CD14-positive monocyte (primary cell): ENCODE measurements at regions not wholly inside any gene's neighbourhood (a gene's known extent, or its start where the extent isn't known, plus 50 kb on each side); places are given as distances from the start of the nearest gene placed in this dataset.

Experiments used
- DNase-seq, 3 donors: peaks; one replicate each; pipeline ENCODE4 v3.0.0-alpha.2; 2011 to 2022
- H2AFZ ChIP-seq: 2 replicates; pipeline ENCODE4 v1.6.0; 2012; ENCODE audit warnings: mild to moderate bottlenecking, low read depth, low read length, inconsistent platforms; ENCODE audit not compliant: insufficient read depth, poor library complexity, severe bottlenecking
- H3K27ac ChIP-seq, 2 donors: 1 replicate in 1 of 2; 2 replicates in 1 of 2; pipeline ENCODE4 v1.5.1; 2012 to 2013; ENCODE audit warnings: low read length in 2 of 2, control low read depth in 1 of 2, inconsistent platforms in 1 of 2, low read depth in 1 of 2, mild to moderate bottlenecking in 1 of 2
- H3K27me3 ChIP-seq, 2 donors: one replicate each; pipeline versions ENCODE4 v1.6.0 to v1.6.1; 2011 to 2013; ENCODE audit warnings: low read length in 2 of 2; ENCODE audit not compliant: control insufficient read depth in 2 of 2, insufficient read depth in 2 of 2
- H3K36me3 ChIP-seq, 2 donors: replicated peaks in 1 of 2; 1 replicate in 1 of 2; 2 replicates in 1 of 2; pipeline versions ENCODE4 v1.5.1 to v1.6.1; 2012 to 2013; ENCODE audit warnings: low read length in 2 of 2, control low read depth in 1 of 2, inconsistent platforms in 1 of 2, mild to moderate bottlenecking in 1 of 2; ENCODE audit not compliant: insufficient read depth in 2 of 2, control insufficient read depth in 1 of 2
- H3K4me1 ChIP-seq, 2 donors: 1 replicate in 1 of 2; 2 replicates in 1 of 2; pipeline versions ENCODE4 v1.5.1 to v1.6.1; 2012 to 2013; ENCODE audit warnings: low read length in 2 of 2, control low read depth in 1 of 2, inconsistent platforms in 1 of 2, mild to moderate bottlenecking in 1 of 2, moderate library complexity in 1 of 2; ENCODE audit not compliant: insufficient read depth in 2 of 2, control insufficient read depth in 1 of 2
- H3K4me2 ChIP-seq: replicated peaks from 2 replicates; pipeline ENCODE3; 2012; ENCODE audit warnings: low read length, moderate library complexity, mild to moderate bottlenecking; ENCODE audit not compliant: poor library complexity, severe bottlenecking; ENCODE audit errors: extremely low read depth
- H3K4me3 ChIP-seq, 3 experiments: fragments of 200-600 bp in 1 of 3; sonication (generic) in 1 of 3; replicated peaks in 1 of 3; 1 replicate in 2 of 3; 2 replicates in 1 of 3; pipeline ENCODE4 v1.5.1; 2011 to 2013; ENCODE audit warnings: low read length in 3 of 3, mild to moderate bottlenecking in 3 of 3, control low read depth in 2 of 3, low read depth in 2 of 3, inconsistent platforms in 1 of 3, moderate library complexity in 1 of 3
- H3K79me2 ChIP-seq: 2 replicates; pipeline ENCODE4 v1.6.0; 2012; ENCODE audit warnings: mild to moderate bottlenecking, control low read depth, inconsistent platforms, low read length, moderate library complexity; ENCODE audit not compliant: insufficient read depth
- H3K9ac ChIP-seq: 2 replicates; pipeline ENCODE4 v1.6.0; 2017; ENCODE audit warnings: low read length, mild to moderate bottlenecking; ENCODE audit not compliant: insufficient read depth, poor library complexity, severe bottlenecking
- H3K9me3 ChIP-seq, 2 donors: replicated peaks in 1 of 2; 1 replicate in 1 of 2; 2 replicates in 1 of 2; pipeline versions ENCODE4 v1.5.1 to v1.6.1; 2012 to 2013; ENCODE audit warnings: low read length in 2 of 2, control low read depth in 1 of 2; ENCODE audit not compliant: control insufficient read depth in 1 of 2, insufficient read depth in 1 of 2
- H4K20me1 ChIP-seq: 2 replicates; pipeline ENCODE4 v1.6.0; 2012; ENCODE audit warnings: mild to moderate bottlenecking, low read length, control low read depth, moderate library complexity; ENCODE audit not compliant: insufficient read depth
- H3K27ac Mint-ChIP-seq, 7 donors: one replicate each; pipeline ENCODE4 v1.8.0; 2020; ENCODE audit warnings: mild to moderate bottlenecking in 7 of 7, mixed read lengths in 7 of 7, moderate library complexity in 6 of 7, inconsistent platforms in 2 of 7
- H3K27me3 Mint-ChIP-seq, 3 donors: one replicate each; pipeline ENCODE4 v1.8.0; 2021 to 2022; ENCODE audit warnings: low read depth in 3 of 3, mild to moderate bottlenecking in 3 of 3, mixed read lengths in 3 of 3, moderate library complexity in 3 of 3, inconsistent platforms in 1 of 3
- H3K36me3 Mint-ChIP-seq, 2 donors: one replicate each; pipeline ENCODE4 v1.8.0; 2020; ENCODE audit warnings: mixed read lengths in 2 of 2, inconsistent platforms in 1 of 2, mild to moderate bottlenecking in 1 of 2
- H3K4me1 Mint-ChIP-seq: one replicate; pipeline ENCODE4 v1.8.0; 2020; ENCODE audit warnings: mild to moderate bottlenecking, mixed read lengths
- H3K4me3 Mint-ChIP-seq, 2 donors: one replicate each; pipeline ENCODE4 v1.8.0; 2020; ENCODE audit warnings: mild to moderate bottlenecking in 2 of 2, mixed read lengths in 2 of 2, moderate library complexity in 1 of 2
- H3K9me3 Mint-ChIP-seq, 7 donors: one replicate each; pipeline ENCODE4 v1.8.0; 2020 to 2022; ENCODE audit warnings: mixed read lengths in 7 of 7, mild to moderate bottlenecking in 6 of 7, moderate library complexity in 6 of 7, inconsistent platforms in 2 of 7
- WGBS: methylation state at CpG from one replicate; pipeline ENCODE4 v1.1.5; 2013; ENCODE audit warnings: missing lambda C conversion rate; ENCODE audit not compliant: insufficient coverage; 5-methylcytosine and 5-hydroxymethylcytosine counted together
- intact Hi-C, 2 donors: fragments of 100-400 bp; cut with micrococcal nuclease; formaldehyde crosslinking; loops; one replicate each; pipeline versions ENCODE4 v1.15.0 to v1.15.1; 2023
- TF ChIP-seq, protein P1 (sequence below): fragments of 200-600 bp; IDR thresholded peaks from one replicate; pipeline ENCODE4 v1.8.0; 2022; ENCODE audit warnings: antibody characterized with exemption, mild to moderate bottlenecking

DNA sequence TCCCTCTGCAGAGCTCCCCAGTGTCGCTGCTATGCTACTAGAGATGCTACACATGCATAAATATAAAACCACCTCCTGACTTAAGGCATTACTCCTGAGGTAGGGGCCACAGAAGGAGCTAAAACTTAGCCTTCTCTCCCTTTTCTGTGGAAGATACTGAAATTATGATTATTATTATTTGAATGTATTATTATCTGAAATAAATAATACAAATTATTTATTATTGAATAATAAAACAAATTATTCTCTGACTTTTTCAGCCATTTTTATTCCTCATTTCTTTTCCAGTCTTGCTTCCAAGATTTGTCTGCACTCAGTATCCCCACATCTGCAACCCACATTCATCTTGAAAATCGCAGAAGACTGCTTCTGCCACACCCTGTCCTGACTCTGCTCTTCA is 414.9 kb upstream of the ACO1 start:
- intact Hi-C loops: no loop called here

DNA sequence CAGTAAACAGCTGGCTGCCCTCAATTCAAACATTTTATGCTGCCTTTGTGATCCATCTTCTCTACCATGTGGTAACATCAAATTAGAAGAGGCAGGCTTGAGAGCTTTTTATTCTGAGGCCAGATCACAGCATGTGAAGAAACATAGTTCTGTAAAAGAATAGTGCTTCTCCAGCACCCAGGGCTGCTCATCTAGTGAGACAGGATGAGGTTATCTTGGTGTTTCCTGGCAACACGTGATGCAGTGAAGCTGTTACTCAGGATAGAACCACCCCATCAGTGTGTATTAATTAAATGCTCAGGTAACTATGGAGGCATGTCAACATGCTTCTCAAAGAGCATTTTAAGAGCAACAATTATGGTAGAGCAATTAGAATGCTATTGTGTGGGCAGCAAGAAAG is 400.5 kb upstream of the ACO1 start:
- Mint-ChIP-seq H3K27ac (no peak overlapping the region), H3K4me3 (no peak overlapping the region), H3K36me3 (no peaks in the 10 kb centered on the region), H3K9me3 (peaks cover 2 to 23% (median 11%) of the 10 kb centered on the region in 7 donors), H3K27me3 (peaks cover 0 to 4% (median 0%) of the 10 kb centered on the region in 3 donors), H3K4me1 (no peaks in the 10 kb centered on the region)
- DNase-seq: no peak
- Histone ChIP-seq H3K9me3 (peaks cover 22 to 32% of the 10 kb centered on the region in 2 donors), H4K20me1 (no peaks in the 10 kb centered on the region), H2AFZ (no peak overlapping the region), H3K27me3 (no peaks in the 10 kb centered on the region), H3K4me3 (no peak overlapping the region), H3K4me1 (no peaks in the 10 kb centered on the region), H3K79me2 (no peaks in the 10 kb centered on the region), H3K9ac (no peak overlapping the region), H3K27ac (no peak overlapping the region), H3K36me3 (no peaks in the 10 kb centered on the region), H3K4me2 (no peak overlapping the region)
- WGBS: no CpG with 5 or more reads among the region's 1 CpG
- TF ChIP-seq, protein P1, sequence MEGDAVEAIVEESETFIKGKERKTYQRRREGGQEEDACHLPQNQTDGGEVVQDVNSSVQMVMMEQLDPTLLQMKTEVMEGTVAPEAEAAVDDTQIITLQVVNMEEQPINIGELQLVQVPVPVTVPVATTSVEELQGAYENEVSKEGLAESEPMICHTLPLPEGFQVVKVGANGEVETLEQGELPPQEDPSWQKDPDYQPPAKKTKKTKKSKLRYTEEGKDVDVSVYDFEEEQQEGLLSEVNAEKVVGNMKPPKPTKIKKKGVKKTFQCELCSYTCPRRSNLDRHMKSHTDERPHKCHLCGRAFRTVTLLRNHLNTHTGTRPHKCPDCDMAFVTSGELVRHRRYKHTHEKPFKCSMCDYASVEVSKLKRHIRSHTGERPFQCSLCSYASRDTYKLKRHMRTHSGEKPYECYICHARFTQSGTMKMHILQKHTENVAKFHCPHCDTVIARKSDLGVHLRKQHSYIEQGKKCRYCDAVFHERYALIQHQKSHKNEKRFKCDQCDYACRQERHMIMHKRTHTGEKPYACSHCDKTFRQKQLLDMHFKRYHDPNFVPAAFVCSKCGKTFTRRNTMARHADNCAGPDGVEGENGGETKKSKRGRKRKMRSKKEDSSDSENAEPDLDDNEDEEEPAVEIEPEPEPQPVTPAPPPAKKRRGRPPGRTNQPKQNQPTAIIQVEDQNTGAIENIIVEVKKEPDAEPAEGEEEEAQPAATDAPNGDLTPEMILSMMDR: no peak
- intact Hi-C loops: no loop called here

More for the DNA sequence above, 414.9 kb upstream of the ACO1 start:
- Mint-ChIP-seq H3K4me1 (no peaks in the 10 kb centered on the region), H3K4me3 (no peak overlapping the region), H3K9me3 (peaks cover 0 to 6% (median 0%) of the 10 kb centered on the region in 7 donors), H3K27me3 (peaks cover 0 to 2% (median 0%) of the 10 kb centered on the region in 3 donors), H3K27ac (no peak overlapping the region), H3K36me3 (no peaks in the 10 kb centered on the region)
- Histone ChIP-seq H3K27ac (no peak overlapping the region), H3K9me3 (no peaks in the 10 kb centered on the region), H3K9ac (no peak overlapping the region), H3K4me2 (no peak overlapping the region), H3K4me3 (no peak overlapping the region), H3K36me3 (no peaks in the 10 kb centered on the region), H3K4me1 (no peaks in the 10 kb centered on the region), H3K79me2 (no peaks in the 10 kb centered on the region), H4K20me1 (no peaks in the 10 kb centered on the region), H3K27me3 (no peaks in the 10 kb centered on the region), H2AFZ (no peak overlapping the region)
- no CpG with 5 or more reads among the region's 2 CpGs for WGBS
- no peak for DNase-seq
- TF ChIP-seq, protein P1: no peak
